HCT116 (cell line): ENCODE measurements at regions not wholly inside any gene's neighbourhood (a gene's known extent, or its start where the extent isn't known, plus 50 kb on each side); places are given as distances from the start of the nearest gene placed in this dataset.

Experiments
- ATAC-seq: fragments of 200-7000 bp; cut with Tn5 transposase; 2 replicates; pipeline ENCODE4 v1.9.1; 2020; ENCODE audit warnings: mild to moderate bottlenecking, moderate library complexity
- BruUV-seq: library from RNA; stranded (reverse); fragments of 400-500 nt; replicated peaks from 2 replicates; lab custom pipeline; 2021; lab: Mats Ljungman, UMichigan
- CTCF ChIA-PET: fragments of 300-600 bp; sonication (Branson Sonifier 250); formaldehyde crosslinking; loops from one replicate; lab custom pipeline; 2021; ENCODE audit warnings: antibody characterized with exemption; lab: Charles Lee
- POLR2A ChIA-PET: fragments of 300-600, 350-600 bp; sonication (Branson Sonifier 250); formaldehyde crosslinking; loops from one replicate; lab custom pipeline; 2021; ENCODE audit warnings: antibody characterized with exemption; lab: Charles Lee
- RAD21 ChIA-PET, 2 experiments: fragments of 300-600 bp; sonication (Branson Sonifier 250); formaldehyde crosslinking; loops; one replicate each; lab custom pipeline; 2023; ENCODE audit warnings: low total read pairs in 2 of 2; ENCODE audit not compliant: uncharacterized antibody in 2 of 2, unreplicated experiment in 2 of 2, low non-redundant PET in 1 of 2; lab: Charles Lee
- DNase-seq: peaks from one replicate; pipeline ENCODE4 v3.0.0-alpha.2; 2010; ENCODE audit warnings: low read depth, low spot score
- H2AFZ ChIP-seq: fragments of 200-600 bp; shearing (Covaris generic), sonication (generic); 2 replicates; pipeline ENCODE4 v1.6.1; 2017; ENCODE audit warnings: low read depth, mixed run types, mixed read lengths, antibody characterized with exemption, low read length; ENCODE audit not compliant: poor library complexity, severe bottlenecking
- H3K27ac ChIP-seq: 2 replicates; pipeline ENCODE4 v1.5.1; 2012; ENCODE audit warnings: low read depth, low read length
- H3K27me3 ChIP-seq: fragments of 200-600 bp; sonication (generic); 2 replicates; pipeline ENCODE4 v1.6.1; 2016; ENCODE audit warnings: mixed run types, low read length, mixed read lengths; ENCODE audit not compliant: insufficient read depth
- H3K36me3 ChIP-seq, 2 experiments: fragments of 200-500 bp in 1 of 2; fragments of 200-600 bp in 1 of 2; sonication (Bioruptor generic) in 1 of 2; sonication (generic) in 1 of 2; 2 replicates each; pipeline versions ENCODE4 v1.5.1 to v1.6.1; 2014 to 2016; ENCODE audit warnings: low read length in 2 of 2, inconsistent platforms in 1 of 2, mixed read lengths in 1 of 2, mixed run types in 1 of 2; ENCODE audit not compliant: insufficient read depth in 2 of 2, control insufficient read depth in 1 of 2
- H3K4me1 ChIP-seq, 2 experiments: fragments of 200-600 bp in 1 of 2; sonication (generic) in 1 of 2; 2 replicates each; pipeline versions ENCODE4 v1.5.1 to v1.6.1; 2012 to 2017; ENCODE audit warnings: low read length in 2 of 2, inconsistent platforms in 1 of 2, mild to moderate bottlenecking in 1 of 2, mixed read lengths in 1 of 2, mixed run types in 1 of 2, moderate library complexity in 1 of 2; ENCODE audit not compliant: insufficient read depth in 2 of 2, control insufficient read depth in 1 of 2
- H3K4me2 ChIP-seq: fragments of 200-600 bp; sonication (generic); 2 replicates; pipeline ENCODE4 v1.6.1; 2017; ENCODE audit warnings: mixed run types, low read length, mixed read lengths
- H3K4me3 ChIP-seq, 2 experiments: fragments of 200-600 bp in 1 of 2; sonication (generic) in 1 of 2; replicated peaks in 1 of 2; 2 replicates each; pipeline ENCODE4 v1.5.1; 2011 to 2016; ENCODE audit warnings: low read length in 2 of 2, control low read depth in 1 of 2, low read depth in 1 of 2, mild to moderate bottlenecking in 1 of 2, mixed read lengths in 1 of 2, mixed run types in 1 of 2
- H3K79me2 ChIP-seq: fragments of 200-600 bp; sonication (generic); 2 replicates; pipeline ENCODE4 v1.6.1; 2017; ENCODE audit warnings: mild to moderate bottlenecking, mixed run types, low read length, moderate library complexity, mixed read lengths; ENCODE audit not compliant: insufficient read depth
- H3K9ac ChIP-seq: fragments of 200-600 bp; sonication (generic); 2 replicates; pipeline ENCODE4 v1.6.1; 2016; ENCODE audit warnings: low read length, mixed read lengths
- H3K9me2 ChIP-seq: fragments of 200-600 bp; sonication (generic), shearing (Covaris generic); 2 replicates; pipeline ENCODE4 v1.6.1; 2017; ENCODE audit warnings: mixed run types, mild to moderate bottlenecking, moderate library complexity; ENCODE audit not compliant: insufficient read depth
- H3K9me3 ChIP-seq, 2 experiments: fragments of 200-500 bp in 1 of 2; fragments of 200-600 bp in 1 of 2; sonication (Bioruptor generic) in 1 of 2; sonication (generic) in 1 of 2; 2 replicates each; pipeline ENCODE4 v1.6.1; 2014 to 2017; ENCODE audit warnings: low read length in 2 of 2, mixed read lengths in 2 of 2, inconsistent platforms in 1 of 2, low read depth in 1 of 2, mild to moderate bottlenecking in 1 of 2, mixed run types in 1 of 2, moderate library complexity in 1 of 2; ENCODE audit not compliant: control insufficient read depth in 1 of 2, insufficient read depth in 1 of 2
- H4K20me1 ChIP-seq: fragments of 200-600 bp; sonication (generic), shearing (Covaris generic); 2 replicates; pipeline ENCODE4 v1.6.1; 2017; ENCODE audit warnings: mixed run types, mild to moderate bottlenecking, moderate library complexity; ENCODE audit not compliant: insufficient read depth
- CBX3 ChIP-seq: IDR thresholded peaks from 2 replicates; pipeline ENCODE4 v1.6.1; 2012; ENCODE audit warnings: low read depth
- CEBPB ChIP-seq: IDR thresholded peaks from 2 replicates; pipeline ENCODE4 v1.6.1; 2012; ENCODE audit warnings: low read depth
- CTCF ChIP-seq, 3 experiments: fragments of 200-600 bp in 1 of 3; sonication (generic) in 1 of 3; IDR thresholded peaks in 2 of 3; conservative IDR thresholded peaks in 1 of 3; 2 replicates each; pipeline ENCODE4 v1.5.1; 2012 to 2017; ENCODE audit warnings: low read depth in 2 of 3, low read length in 2 of 3, antibody characterized with exemption in 1 of 3, borderline replicate concordance in 1 of 3, control low read depth in 1 of 3, mild to moderate bottlenecking in 1 of 3, mixed read lengths in 1 of 3, mixed run types in 1 of 3, moderate library complexity in 1 of 3; ENCODE audit not compliant: insufficient read depth in 1 of 3
- EGR1 ChIP-seq: IDR thresholded peaks from 2 replicates; pipeline ENCODE4 v1.6.1; 2012; ENCODE audit warnings: low read depth
- FOSL1 ChIP-seq: IDR thresholded peaks from 2 replicates; pipeline ENCODE4 v1.6.1; 2012; ENCODE audit warnings: low read depth
- JUND ChIP-seq: IDR thresholded peaks from 2 replicates; pipeline ENCODE4 v1.6.1; 2012
- MAX ChIP-seq: IDR thresholded peaks from 2 replicates; pipeline ENCODE4 v1.6.1; 2012
- POLR2A ChIP-seq: IDR thresholded peaks from 2 replicates; pipeline ENCODE4 v1.7.0; 2011; ENCODE audit warnings: borderline replicate concordance; ENCODE audit not compliant: insufficient read depth, insufficient read length; ENCODE audit errors: extremely low read depth
- POLR2AphosphoS5 ChIP-seq: IDR thresholded peaks from 2 replicates; pipeline ENCODE4 v1.6.1; 2011; ENCODE audit warnings: mild to moderate bottlenecking, low read depth, low read length, moderate library complexity
- RAD21 ChIP-seq: IDR thresholded peaks from 2 replicates; pipeline ENCODE4 v1.6.1; 2012; ENCODE audit warnings: low read depth, mild to moderate bottlenecking
- REST ChIP-seq: IDR thresholded peaks from 2 replicates; pipeline ENCODE4 v1.6.1; 2012; ENCODE audit warnings: low read depth
- SIN3A ChIP-seq: IDR thresholded peaks from 2 replicates; pipeline ENCODE4 v1.6.1; 2012; ENCODE audit warnings: low read depth
- SP1 ChIP-seq: IDR thresholded peaks from 2 replicates; pipeline ENCODE4 v1.6.1; 2012; ENCODE audit warnings: low read depth
- SRF ChIP-seq: IDR thresholded peaks from 2 replicates; pipeline ENCODE4 v1.6.1; 2012; ENCODE audit warnings: low read depth
- YY1 ChIP-seq: IDR thresholded peaks from 2 replicates; pipeline ENCODE4 v1.6.1; 2011; ENCODE audit warnings: low read length, low read depth, moderate library complexity, mild to moderate bottlenecking; ENCODE audit not compliant: insufficient replicate concordance; ENCODE audit errors: extremely low read depth
- ZBTB33 ChIP-seq: IDR thresholded peaks from 2 replicates; pipeline ENCODE4 v1.6.1; 2011; ENCODE audit warnings: mild to moderate bottlenecking, low read length, moderate library complexity; ENCODE audit not compliant: insufficient replicate concordance; ENCODE audit errors: extremely low read depth
- ZFX ChIP-seq: fragments of 450-650 bp; IDR thresholded peaks from 2 replicates; pipeline ENCODE4 v1.6.1; 2017
- ZNF274 ChIP-seq: fragments of 200-500 bp; sonication (Bioruptor generic); IDR thresholded peaks from 2 replicates; pipeline ENCODE4 v1.6.1; 2014; ENCODE audit warnings: mild to moderate bottlenecking, low read depth, low read length, inconsistent platforms
- intact Hi-C: fragments of 100-400 bp; cut with micrococcal nuclease; formaldehyde crosslinking; loops from 2 replicates; pipeline ENCODE4 v1.10.0; 2022

GRCh38 chr13:68027306-68027705, 797.2 kb upstream of the PCDH9 start:
- no peak overlapping the region for H3K4me2 ChIP-seq
- ATAC-seq (no peak), DNase-seq (no peak)
- no peaks in the 10 kb centered on the region for H3K27me3 ChIP-seq
- no peaks in the 10 kb centered on the region for H3K4me1 ChIP-seq
- no peak overlapping the region for H3K4me3 ChIP-seq
- no peak overlapping the region for H2AFZ ChIP-seq
- no peak overlapping the region for H3K27ac ChIP-seq
- H3K36me3 ChIP-seq, result no peaks in the 10 kb centered on the region
- H3K79me2 ChIP-seq, result no peaks in the 10 kb centered on the region
- TF ChIP-seq CEBPB (no peak), EGR1 (no peak), CBX3 (no peak), ZFX (no peak), ZNF274 (no peak), POLR2A (no peak), POLR2AphosphoS5 (no peak), FOSL1 (no peak), SRF (no peak), YY1 (no peak), SIN3A (no peak), CTCF (IDR thresholded peaks at IDR 0.05 in 2 of 3, conservative IDR thresholded peaks at IDR 0.05 in 1 of 3; ENCODE audit: borderline replicate concordance in 1 of 3, insufficient read depth in 1 of 3, low read depth in 2 of 3, low read length in 2 of 3) (no peak), MAX (no peak), JUND (no peak), RAD21 (no peak), REST (no peak), ZBTB33 (no peak), SP1 (no peak)
- no TSS peak for BruUV-seq
- intact Hi-C loops, result no loop called here
- H4K20me1 ChIP-seq, result no peaks in the 10 kb centered on the region
- no peak overlapping the region for H3K9ac ChIP-seq
- ChIA-PET POLR2A (no interaction called here), RAD21 (no interaction called here), CTCF (no interaction called here)
- H3K9me3 ChIP-seq, result no peaks in the 10 kb centered on the region
- no peaks in the 10 kb centered on the region for H3K9me2 ChIP-seq
